ENCODE measurements at regions not wholly inside any gene's neighbourhood (a gene's known extent, or its start where the extent isn't known, plus 50 kb on each side); places are given as distances from the start of the nearest gene placed in this dataset.

GRCh38 chr12:125373375-125373774, 308.1 kb downstream of the AACS start:
- Histone ChIP-seq H3K27me3 (ENCODE audit: insufficient read depth, low read length) (no peaks in the 10 kb centered on the region), H3K27ac (ENCODE audit: low read depth, low read length) (no peak overlapping the region), H2AFZ (ENCODE audit: low read length) (no peak overlapping the region), H3K79me2 (ENCODE audit: insufficient read depth, low read length) (no peaks in the 10 kb centered on the region), H3K4me1 (ENCODE audit: insufficient read depth, low read length) (no peaks in the 10 kb centered on the region), H3K9me3 (ENCODE audit: low read depth, low read length) (no peaks in the 10 kb centered on the region), H3K4me3 (ENCODE audit: insufficient read depth, low read length) (no peak overlapping the region), H3K36me3 (ENCODE audit: insufficient read depth, low read length) (no peaks in the 10 kb centered on the region), H3K4me2 (ENCODE audit: insufficient read depth, low read length) (no peak overlapping the region), H4K20me1 (ENCODE audit: insufficient read depth, low read length) (no peaks in the 10 kb centered on the region)
- no peak for DNase-seq (ENCODE audit: insufficient read length, low spot score, missing footprints)
- no peak for TF ChIP-seq CTCF (IDR thresholded peaks at IDR 0.05; ENCODE audit: extremely low read depth, low read depth, low read length)

DNA sequence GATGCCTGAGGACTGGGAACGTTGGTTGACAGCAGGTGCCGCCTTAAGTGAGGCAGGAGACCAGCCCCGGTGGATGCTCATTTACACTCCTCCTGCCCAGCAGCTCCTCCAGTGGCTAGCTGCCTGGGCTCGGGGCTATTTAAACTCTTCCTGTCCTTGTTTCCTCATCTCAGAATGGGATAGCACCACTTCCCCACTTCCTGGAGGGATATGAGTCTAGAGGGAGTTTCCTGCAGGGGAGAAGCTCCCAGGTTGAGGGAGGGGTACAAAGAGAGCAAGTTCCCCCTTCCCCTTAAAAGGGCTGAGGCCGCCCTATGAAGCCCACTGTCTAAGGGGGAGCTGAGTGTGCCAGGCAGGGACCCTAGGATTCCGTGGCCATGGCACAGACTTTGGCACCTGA, 311.2 kb downstream of the AACS start:
- DNase-seq (ENCODE audit: insufficient read length, low spot score, missing footprints) = no peak
- TF ChIP-seq CTCF (IDR thresholded peaks at IDR 0.05; ENCODE audit: extremely low read depth, low read depth, low read length) = no peak
- Histone ChIP-seq H3K4me1 (ENCODE audit: insufficient read depth, low read length) (no peaks in the 10 kb centered on the region), H2AFZ (ENCODE audit: low read length) (no peak overlapping the region), H3K36me3 (ENCODE audit: insufficient read depth, low read length) (no peaks in the 10 kb centered on the region), H3K27ac (ENCODE audit: low read depth, low read length) (no peak overlapping the region), H3K4me3 (ENCODE audit: insufficient read depth, low read length) (no peak overlapping the region), H3K27me3 (ENCODE audit: insufficient read depth, low read length) (no peaks in the 10 kb centered on the region), H3K79me2 (ENCODE audit: insufficient read depth, low read length) (no peaks in the 10 kb centered on the region), H4K20me1 (ENCODE audit: insufficient read depth, low read length) (no peaks in the 10 kb centered on the region), H3K9me3 (ENCODE audit: low read depth, low read length) (no peaks in the 10 kb centered on the region), H3K4me2 (ENCODE audit: insufficient read depth, low read length) (no peak overlapping the region)

- TF ChIP-seq CTCF (IDR thresholded peaks at IDR 0.05; ENCODE audit: extremely low read depth, low read depth, low read length) = no peak
- H3K9me3 ChIP-seq (ENCODE audit: low read depth, low read length) = no peaks in the 10 kb centered on the region
Observed at GRCh38 chr12:125377093-125377492, 311.9 kb downstream of the AACS start.

GRCh38 chr12:125381373-125381772, 316.1 kb downstream of the AACS start:
- H3K27me3 ChIP-seq (ENCODE audit: insufficient read depth, low read length) = no peaks in the 10 kb centered on the region
- no peaks in the 10 kb centered on the region for H4K20me1 ChIP-seq (ENCODE audit: insufficient read depth, low read length)
- no peak for DNase-seq (ENCODE audit: insufficient read length, low spot score, missing footprints)
- no peaks in the 10 kb centered on the region for H3K36me3 ChIP-seq (ENCODE audit: insufficient read depth, low read length)
- H3K4me3 ChIP-seq (ENCODE audit: insufficient read depth, low read length) = no peak overlapping the region
- no peaks in the 10 kb centered on the region for H3K9me3 ChIP-seq (ENCODE audit: low read depth, low read length)
- no peak overlapping the region for H3K27ac ChIP-seq (ENCODE audit: low read depth, low read length)
- no peaks in the 10 kb centered on the region for H3K4me1 ChIP-seq (ENCODE audit: insufficient read depth, low read length)
- H2AFZ ChIP-seq (ENCODE audit: low read length) = no peak overlapping the region
- no peaks in the 10 kb centered on the region for H3K79me2 ChIP-seq (ENCODE audit: insufficient read depth, low read length)
- no peak overlapping the region for H3K4me2 ChIP-seq (ENCODE audit: insufficient read depth, low read length)
- no peak for TF ChIP-seq CTCF (IDR thresholded peaks at IDR 0.05; ENCODE audit: extremely low read depth, low read depth, low read length)

More at GRCh38 chr12:125377093-125377492, 311.9 kb downstream of the AACS start:
- no peak for DNase-seq (ENCODE audit: insufficient read length, low spot score, missing footprints)
- Histone ChIP-seq H3K4me2 (ENCODE audit: insufficient read depth, low read length) (no peak overlapping the region), H3K4me1 (ENCODE audit: insufficient read depth, low read length) (no peaks in the 10 kb centered on the region), H3K27ac (ENCODE audit: low read depth, low read length) (no peak overlapping the region), H2AFZ (ENCODE audit: low read length) (no peak overlapping the region), H3K79me2 (ENCODE audit: insufficient read depth, low read length) (no peaks in the 10 kb centered on the region), H4K20me1 (ENCODE audit: insufficient read depth, low read length) (no peaks in the 10 kb centered on the region), H3K36me3 (ENCODE audit: insufficient read depth, low read length) (no peaks in the 10 kb centered on the region), H3K27me3 (ENCODE audit: insufficient read depth, low read length) (no peaks in the 10 kb centered on the region), H3K4me3 (ENCODE audit: insufficient read depth, low read length) (no peak overlapping the region)
